GM12873 (cell line): ENCODE measurements at regions not wholly inside any gene's neighbourhood (a gene's known extent, or its start where the extent isn't known, plus 50 kb on each side); places are given as distances from the start of the nearest gene placed in this dataset.

Experiments
- TF ChIP-seq, protein P1 (sequence below): IDR thresholded peaks from 2 replicates; pipeline ENCODE4 v1.5.1; 2012; ENCODE audit warnings: low read depth, mild to moderate bottlenecking, moderate library complexity, low read length, control low read depth; ENCODE audit not compliant: insufficient read depth; ENCODE audit errors: missing control alignments

GRCh38 chr1:228982637-228983036 is 247.4 kb downstream of the RHOU start:
- TF ChIP-seq, protein P1, sequence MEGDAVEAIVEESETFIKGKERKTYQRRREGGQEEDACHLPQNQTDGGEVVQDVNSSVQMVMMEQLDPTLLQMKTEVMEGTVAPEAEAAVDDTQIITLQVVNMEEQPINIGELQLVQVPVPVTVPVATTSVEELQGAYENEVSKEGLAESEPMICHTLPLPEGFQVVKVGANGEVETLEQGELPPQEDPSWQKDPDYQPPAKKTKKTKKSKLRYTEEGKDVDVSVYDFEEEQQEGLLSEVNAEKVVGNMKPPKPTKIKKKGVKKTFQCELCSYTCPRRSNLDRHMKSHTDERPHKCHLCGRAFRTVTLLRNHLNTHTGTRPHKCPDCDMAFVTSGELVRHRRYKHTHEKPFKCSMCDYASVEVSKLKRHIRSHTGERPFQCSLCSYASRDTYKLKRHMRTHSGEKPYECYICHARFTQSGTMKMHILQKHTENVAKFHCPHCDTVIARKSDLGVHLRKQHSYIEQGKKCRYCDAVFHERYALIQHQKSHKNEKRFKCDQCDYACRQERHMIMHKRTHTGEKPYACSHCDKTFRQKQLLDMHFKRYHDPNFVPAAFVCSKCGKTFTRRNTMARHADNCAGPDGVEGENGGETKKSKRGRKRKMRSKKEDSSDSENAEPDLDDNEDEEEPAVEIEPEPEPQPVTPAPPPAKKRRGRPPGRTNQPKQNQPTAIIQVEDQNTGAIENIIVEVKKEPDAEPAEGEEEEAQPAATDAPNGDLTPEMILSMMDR, result no peak

GRCh38 chr1:228983231-228983660 is 248.0 kb downstream of the RHOU start:
- TF ChIP-seq, protein P1, result no peak

GRCh38 chr1:228983661-228984060 is 248.4 kb downstream of the RHOU start:
- TF ChIP-seq, protein P1, result no peak

GRCh38 chr1:228984107-228984506 is 248.8 kb downstream of the RHOU start:
- TF ChIP-seq, protein P1, result no peak

GRCh38 chr1:228984646-228985631 is 249.7 kb downstream of the RHOU start:
- TF ChIP-seq, protein P1, result no peak

- TF ChIP-seq, protein P1, result no peak
Observed at GRCh38 chr1:228985661-228986060, 250.4 kb downstream of the RHOU start.

DNA sequence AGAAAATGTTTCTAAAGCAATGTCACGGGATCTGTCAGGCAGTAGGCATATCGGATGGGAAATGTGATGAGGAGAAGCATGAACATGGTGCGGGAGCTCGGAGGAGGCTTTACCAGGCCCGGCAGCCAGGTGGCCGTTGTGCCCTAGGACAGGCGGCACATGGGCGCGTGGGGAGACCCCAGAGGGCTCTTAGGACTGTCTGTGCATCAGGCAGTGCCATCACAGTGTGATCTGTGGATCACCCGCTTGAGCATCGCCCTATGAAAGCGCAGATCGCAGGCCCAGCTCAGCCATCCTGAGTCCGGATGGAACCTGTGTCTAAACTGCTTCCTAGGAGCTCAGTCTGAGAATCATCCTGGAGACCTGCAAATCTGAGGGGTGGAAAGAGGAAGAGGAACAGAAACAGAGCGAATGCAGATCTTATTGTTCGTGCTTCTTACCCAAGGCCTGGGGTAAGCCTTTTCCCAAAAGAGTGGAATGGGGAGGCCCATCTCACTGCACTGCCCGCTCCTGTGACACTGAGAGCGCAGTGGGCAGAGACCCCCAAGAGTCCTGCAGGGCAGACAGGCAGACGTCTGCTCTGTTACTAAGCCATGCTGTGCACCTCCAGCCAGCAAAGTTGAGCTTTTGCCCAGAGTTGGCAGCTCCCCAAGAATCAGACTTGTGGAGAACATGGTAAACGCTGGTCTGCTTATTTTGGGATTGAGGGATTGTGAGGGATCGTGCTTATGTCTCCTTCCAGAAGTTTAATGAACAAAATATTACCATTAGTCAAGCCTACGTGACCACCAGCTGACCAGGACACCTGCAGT is 251.0 kb downstream of the RHOU start:
- TF ChIP-seq, protein P1, result no peak
